HEK293 (cell line): ENCODE measurements at regions not wholly inside any gene's neighbourhood (a gene's known extent, or its start where the extent isn't known, plus 50 kb on each side); places are given as distances from the start of the nearest gene placed in this dataset.

ENCODE experiments used
- CTCF ChIA-PET: fragments of 350-600 bp; formaldehyde crosslinking; extraction: SDS; loops from one replicate; lab custom pipeline; 2021; ENCODE audit warnings: antibody characterized with exemption; lab: Yijun Ruan, JAX
- POLR2A ChIA-PET: fragments of 300-600 bp; formaldehyde crosslinking; extraction: SDS; loops from one replicate; lab custom pipeline; 2020; ENCODE audit warnings: antibody characterized with exemption, inconsistent platforms; lab: Yijun Ruan, JAX
- H3K27ac ChIP-seq: fragments of 200-500 bp; sonication (Bioruptor generic); 2 replicates; pipeline ENCODE4 v1.5.1; 2014; ENCODE audit warnings: low read depth, low read length, control low read depth, inconsistent platforms; ENCODE audit errors: extremely low read depth
- H3K36me3 ChIP-seq, 2 experiments: fragments of 200-500 bp in 1 of 2; sonication (Bioruptor generic) in 1 of 2; 1 replicate in 1 of 2; 2 replicates in 1 of 2; pipeline ENCODE4 v1.5.1; 2014 to 2017; ENCODE audit warnings: inconsistent platforms in 2 of 2, low read length in 2 of 2; ENCODE audit not compliant: control insufficient read depth in 2 of 2, insufficient read depth in 1 of 2
- H3K4me1 ChIP-seq: fragments of 200-500 bp; sonication (Bioruptor generic); 2 replicates; pipeline ENCODE4 v1.5.1; 2014; ENCODE audit warnings: mild to moderate bottlenecking, low read length, inconsistent platforms; ENCODE audit not compliant: control insufficient read depth, insufficient read depth
- H3K4me3 ChIP-seq: 2 replicates; pipeline ENCODE4 v1.5.1; 2011; ENCODE audit warnings: low read depth, mild to moderate bottlenecking, control low read depth, low read length, moderate library complexity
- H3K9me3 ChIP-seq: fragments of 200-500 bp; sonication (Bioruptor generic); 2 replicates; pipeline ENCODE4 v1.5.1; 2014; ENCODE audit warnings: low read depth, low read length, inconsistent platforms; ENCODE audit not compliant: control insufficient read depth, insufficient read depth
- GLI2 ChIP-seq: fragments of 450-650 bp; formaldehyde crosslinking; IDR thresholded peaks from 2 replicates; pipeline ENCODE4; 2017; ENCODE audit warnings: missing biosample characterization, missing genetic modification characterization, low read depth, borderline replicate concordance
- GLI4 ChIP-seq: fragments of 450-650 bp; formaldehyde crosslinking; IDR thresholded peaks from 2 replicates; pipeline ENCODE4 v1.5.1; 2016; ENCODE audit warnings: missing biosample characterization, missing genetic modification characterization
- HOXA7 ChIP-seq: sonication (generic); formaldehyde crosslinking; IDR thresholded peaks from 2 replicates; pipeline ENCODE4 v1.8.1; 2022; ENCODE audit warnings: missing genetic modification reagents, borderline replicate concordance
- HOXD13 ChIP-seq: sonication (generic); formaldehyde crosslinking; IDR thresholded peaks from 2 replicates; pipeline ENCODE4 v1.8.0; 2022; ENCODE audit warnings: missing genetic modification reagents, borderline replicate concordance
- KLF1 ChIP-seq: fragments of 450-650 bp; formaldehyde crosslinking; IDR thresholded peaks from 2 replicates; pipeline ENCODE4 v1.5.1; 2016; ENCODE audit warnings: missing biosample characterization, missing genetic modification characterization
- WT1 ChIP-seq: fragments of 450-650 bp; formaldehyde crosslinking; IDR thresholded peaks from 2 replicates; pipeline ENCODE4 v1.5.1; 2016; ENCODE audit warnings: missing biosample characterization, missing genetic modification characterization
- ZNF112 ChIP-seq: fragments of 450-650 bp; formaldehyde crosslinking; IDR thresholded peaks from 2 replicates; pipeline ENCODE4 v1.5.0; 2017; ENCODE audit warnings: missing biosample characterization, missing genetic modification characterization
- ZNF140 ChIP-seq: fragments of 450-650 bp; formaldehyde crosslinking; IDR thresholded peaks from 2 replicates; pipeline ENCODE4 v1.5.1; 2016; ENCODE audit warnings: missing biosample characterization, missing genetic modification characterization
- ZNF146 ChIP-seq: fragments of 450-650 bp; formaldehyde crosslinking; IDR thresholded peaks from 2 replicates; pipeline ENCODE4 v1.5.1; 2016; ENCODE audit warnings: missing biosample characterization, missing genetic modification characterization
- ZNF202 ChIP-seq: fragments of 450-650 bp; formaldehyde crosslinking; IDR thresholded peaks from 2 replicates; pipeline ENCODE4 v1.5.1; 2016; ENCODE audit warnings: missing biosample characterization, missing genetic modification characterization, borderline replicate concordance
- ZNF341 ChIP-seq: fragments of 450-650 bp; formaldehyde crosslinking; IDR thresholded peaks from 2 replicates; pipeline ENCODE4; 2016; ENCODE audit warnings: low read depth, missing biosample characterization, missing genetic modification characterization
- ZNF350 ChIP-seq: fragments of 450-650 bp; formaldehyde crosslinking; IDR thresholded peaks from 2 replicates; pipeline ENCODE4 v1.5.0; 2017; ENCODE audit warnings: missing biosample characterization, mild to moderate bottlenecking, missing genetic modification characterization
- ZNF548 ChIP-seq: fragments of 450-650 bp; formaldehyde crosslinking; IDR thresholded peaks from 2 replicates; pipeline ENCODE4 v1.5.1; 2016; ENCODE audit warnings: missing biosample characterization, missing genetic modification characterization
- ZNF561 ChIP-seq: fragments of 450-650 bp; IDR thresholded peaks from 2 replicates; pipeline ENCODE4 v1.5.1; 2018; ENCODE audit warnings: missing biosample characterization, missing genetic modification characterization, borderline replicate concordance
- TF ChIP-seq, protein P1 (sequence below): fragments of 450-650 bp; formaldehyde crosslinking; conservative IDR thresholded peaks from 2 replicates; pipeline ENCODE4 v1.5.1; 2016; ENCODE audit warnings: low read depth, missing biosample characterization, missing genetic modification characterization
- TF ChIP-seq, protein P2 (sequence below): fragments of 450-650 bp; formaldehyde crosslinking; IDR thresholded peaks from 2 replicates; pipeline ENCODE4; 2016; ENCODE audit warnings: missing biosample characterization, missing genetic modification characterization
- TF ChIP-seq, protein P3 (sequence below): fragments of 450-650 bp; IDR thresholded peaks from 2 replicates; pipeline ENCODE4 v1.5.1; 2018; ENCODE audit warnings: missing biosample characterization, mild to moderate bottlenecking, missing genetic modification characterization

DNA sequence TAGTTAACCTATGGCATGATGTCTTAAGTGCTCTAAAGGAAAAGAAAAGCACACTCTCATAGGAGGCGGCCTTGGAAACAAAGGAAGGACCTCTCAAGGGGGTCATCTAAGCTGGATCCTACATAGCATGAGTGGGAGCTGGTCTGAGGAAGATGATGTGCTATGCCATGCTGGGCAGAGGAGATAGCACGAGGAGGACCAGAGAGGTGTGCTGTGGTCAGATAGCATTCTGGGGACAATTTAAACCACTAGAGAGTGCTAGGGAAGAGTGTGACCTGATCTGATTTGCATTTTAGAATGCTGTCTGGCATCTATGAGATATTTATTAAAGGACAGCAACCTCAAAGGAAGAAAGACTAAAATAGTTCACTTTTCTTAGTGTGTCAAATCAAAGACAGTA, 910.1 kb upstream of the CELF4 start:
- no peak for TF ChIP-seq WT1
- no peak for TF ChIP-seq KLF1 (tag by site-specific recombination)
- no peak for TF ChIP-seq ZNF112 (tag by site-specific recombination)
- TF ChIP-seq ZNF341 (tag by site-specific recombination) = no peak
- TF ChIP-seq HOXD13 (CRISPR knock-in tag) = no peak
- TF ChIP-seq GLI4 (tag by site-specific recombination) = no peak
- Histone ChIP-seq H3K27ac (no peak overlapping the region), H3K36me3 (no peaks in the 10 kb centered on the region), H3K4me1 (no peaks in the 10 kb centered on the region), H3K4me3 (no peak overlapping the region), H3K9me3 (no peaks in the 10 kb centered on the region)
- CTCF ChIA-PET = interaction anchor here (0.6 kb wide), 1 partner anchor 1190 kb away, joined by 3 read pairs; no protein-coding TSS in a partner anchor
- POLR2A ChIA-PET = no interaction called here

DNA sequence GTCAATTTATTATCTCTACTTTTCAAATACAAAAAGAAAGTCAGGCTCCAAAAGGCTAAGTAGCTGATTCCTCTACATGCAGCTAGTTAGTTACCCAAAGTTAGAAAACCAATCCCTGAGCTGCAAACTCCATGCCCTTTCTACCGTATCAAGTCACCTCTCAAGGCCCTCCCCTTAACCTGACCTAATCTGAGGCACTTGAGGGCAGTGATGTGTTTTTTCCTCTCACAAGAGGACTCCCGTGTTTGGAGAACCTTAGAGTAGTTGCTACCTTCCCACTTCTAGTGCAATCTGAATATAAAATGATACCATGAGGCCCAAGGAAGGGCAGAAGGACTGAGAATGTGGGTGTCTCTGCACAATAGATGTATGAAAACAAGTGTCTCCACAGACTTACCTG, 907.9 kb upstream of the CELF4 start:
- ChIA-PET POLR2A (no interaction called here), CTCF (no interaction called here)
- Histone ChIP-seq H3K9me3 (no peaks in the 10 kb centered on the region), H3K4me3 (no peak overlapping the region), H3K4me1 (no peaks in the 10 kb centered on the region), H3K36me3 (no peaks in the 10 kb centered on the region), H3K27ac (no peak overlapping the region)
- TF ChIP-seq ZNF561 (tag by site-specific recombination) = no peak

DNA sequence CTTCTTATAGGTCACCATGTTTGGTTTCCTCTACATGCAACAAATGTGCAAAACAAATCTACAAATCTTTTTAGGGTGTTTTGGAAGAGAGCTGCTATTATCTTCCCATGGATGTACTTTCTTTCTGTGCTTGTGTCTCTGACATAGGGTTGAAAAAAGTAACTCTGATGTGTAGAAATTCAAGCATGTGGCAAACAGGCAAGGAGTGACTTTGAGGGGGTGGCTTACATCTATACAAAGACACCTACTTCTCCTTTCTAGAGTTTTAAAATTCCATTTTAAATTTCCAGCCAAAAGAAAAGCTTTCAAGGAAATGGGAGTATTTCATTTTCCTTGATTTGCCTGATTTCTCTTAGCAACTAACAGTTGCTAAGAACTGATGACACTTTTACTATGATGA, 904.8 kb upstream of the CELF4 start:
- H3K4me1 ChIP-seq = no peaks in the 10 kb centered on the region
- no peak overlapping the region for H3K27ac ChIP-seq
- no peaks in the 10 kb centered on the region for H3K36me3 ChIP-seq
- no peak overlapping the region for H3K4me3 ChIP-seq
- POLR2A ChIA-PET = no interaction called here
- no peaks in the 10 kb centered on the region for H3K9me3 ChIP-seq
- TF ChIP-seq ZNF548 (tag by site-specific recombination) (no peak), ZNF112 (tag by site-specific recombination) (no peak), ZNF140 (tag by site-specific recombination) (no peak), HOXA7 (no peak), ZNF146 (tag by site-specific recombination) (no peak), ZNF202 (tag by site-specific recombination) (no peak), ZNF350 (tag by site-specific recombination) (no peak), GLI2 (no peak)
- TF ChIP-seq, protein P1, sequence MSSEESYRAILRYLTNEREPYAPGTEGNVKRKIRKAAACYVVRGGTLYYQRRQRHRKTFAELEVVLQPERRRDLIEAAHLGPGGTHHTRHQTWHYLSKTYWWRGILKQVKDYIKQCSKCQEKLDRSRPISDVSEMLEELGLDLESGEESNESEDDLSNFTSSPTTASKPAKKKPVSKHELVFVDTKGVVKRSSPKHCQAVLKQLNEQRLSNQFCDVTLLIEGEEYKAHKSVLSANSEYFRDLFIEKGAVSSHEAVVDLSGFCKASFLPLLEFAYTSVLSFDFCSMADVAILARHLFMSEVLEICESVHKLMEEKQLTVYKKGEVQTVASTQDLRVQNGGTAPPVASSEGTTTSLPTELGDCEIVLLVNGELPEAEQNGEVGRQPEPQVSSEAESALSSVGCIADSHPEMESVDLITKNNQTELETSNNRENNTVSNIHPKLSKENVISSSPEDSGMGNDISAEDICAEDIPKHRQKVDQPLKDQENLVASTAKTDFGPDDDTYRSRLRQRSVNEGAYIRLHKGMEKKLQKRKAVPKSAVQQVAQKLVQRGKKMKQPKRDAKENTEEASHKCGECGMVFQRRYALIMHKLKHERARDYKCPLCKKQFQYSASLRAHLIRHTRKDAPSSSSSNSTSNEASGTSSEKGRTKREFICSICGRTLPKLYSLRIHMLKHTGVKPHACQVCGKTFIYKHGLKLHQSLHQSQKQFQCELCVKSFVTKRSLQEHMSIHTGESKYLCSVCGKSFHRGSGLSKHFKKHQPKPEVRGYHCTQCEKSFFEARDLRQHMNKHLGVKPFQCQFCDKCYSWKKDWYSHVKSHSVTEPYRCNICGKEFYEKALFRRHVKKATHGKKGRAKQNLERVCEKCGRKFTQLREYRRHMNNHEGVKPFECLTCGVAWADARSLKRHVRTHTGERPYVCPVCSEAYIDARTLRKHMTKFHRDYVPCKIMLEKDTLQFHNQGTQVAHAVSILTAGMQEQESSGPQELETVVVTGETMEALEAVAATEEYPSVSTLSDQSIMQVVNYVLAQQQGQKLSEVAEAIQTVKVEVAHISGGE = no peak
- TF ChIP-seq, protein P2, sequence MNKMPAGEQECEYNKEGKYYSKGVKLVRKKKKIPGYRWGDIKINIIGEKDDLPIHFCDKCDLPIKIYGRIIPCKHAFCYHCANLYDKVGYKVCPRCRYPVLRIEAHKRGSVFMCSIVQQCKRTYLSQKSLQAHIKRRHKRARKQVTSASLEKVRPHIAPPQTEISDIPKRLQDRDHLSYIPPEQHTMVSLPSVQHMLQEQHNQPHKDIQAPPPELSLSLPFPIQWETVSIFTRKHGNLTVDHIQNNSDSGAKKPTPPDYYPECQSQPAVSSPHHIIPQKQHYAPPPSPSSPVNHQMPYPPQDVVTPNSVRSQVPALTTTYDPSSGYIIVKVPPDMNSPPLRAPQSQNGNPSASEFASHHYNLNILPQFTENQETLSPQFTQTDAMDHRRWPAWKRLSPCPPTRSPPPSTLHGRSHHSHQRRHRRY (tag by site-specific recombination) = no peak
- TF ChIP-seq, protein P3, sequence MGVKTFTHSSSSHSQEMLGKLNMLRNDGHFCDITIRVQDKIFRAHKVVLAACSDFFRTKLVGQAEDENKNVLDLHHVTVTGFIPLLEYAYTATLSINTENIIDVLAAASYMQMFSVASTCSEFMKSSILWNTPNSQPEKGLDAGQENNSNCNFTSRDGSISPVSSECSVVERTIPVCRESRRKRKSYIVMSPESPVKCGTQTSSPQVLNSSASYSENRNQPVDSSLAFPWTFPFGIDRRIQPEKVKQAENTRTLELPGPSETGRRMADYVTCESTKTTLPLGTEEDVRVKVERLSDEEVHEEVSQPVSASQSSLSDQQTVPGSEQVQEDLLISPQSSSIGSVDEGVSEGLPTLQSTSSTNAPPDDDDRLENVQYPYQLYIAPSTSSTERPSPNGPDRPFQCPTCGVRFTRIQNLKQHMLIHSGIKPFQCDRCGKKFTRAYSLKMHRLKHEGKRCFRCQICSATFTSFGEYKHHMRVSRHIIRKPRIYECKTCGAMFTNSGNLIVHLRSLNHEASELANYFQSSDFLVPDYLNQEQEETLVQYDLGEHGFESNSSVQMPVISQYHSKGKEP (tag by site-specific recombination) = no peak
- CTCF ChIA-PET = interaction anchor here (0.7 kb wide), 2 partner anchors 608 to 920 kb away, joined by 3 read pairs; no protein-coding TSS in a partner anchor
